ENCODE measurements at regions not wholly inside any gene's neighbourhood (a gene's known extent, or its start where the extent isn't known, plus 50 kb on each side); places are given as distances from the start of the nearest gene placed in this dataset.

DNA sequence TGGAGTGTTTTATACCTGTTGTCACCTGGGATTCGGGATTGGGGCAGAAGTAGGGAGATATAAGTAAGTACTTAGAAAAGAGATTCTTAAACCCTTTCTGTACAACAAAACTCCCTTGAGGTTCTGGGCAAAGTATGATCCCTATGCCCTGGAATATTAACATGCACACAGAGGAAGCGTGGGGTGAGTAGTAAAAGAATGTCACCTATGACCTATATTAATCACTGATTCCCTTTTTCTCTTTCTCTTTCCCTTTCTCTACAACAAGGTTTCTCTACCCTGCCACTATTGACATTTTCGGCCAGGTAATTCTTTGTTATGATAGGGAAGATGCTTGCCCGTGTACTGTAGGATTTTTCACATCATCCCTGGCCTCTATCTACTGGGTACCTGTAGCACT is 209.7 kb upstream of the PLET1 start:
- no peak for DNase-seq
- no peaks in the 10 kb centered on the region for H3K36me3 ChIP-seq
- no peak overlapping the region for H3K4me3 ChIP-seq
- no peak overlapping the region for H3K27ac ChIP-seq
- no peaks in the 10 kb centered on the region for H3K4me1 ChIP-seq
- H3K27me3 ChIP-seq = no peaks in the 10 kb centered on the region
- intact Hi-C loops (cut with DNase I; ENCODE audit: low total_unique reads) = no loop called here
- H3K9me3 ChIP-seq = no peaks in the 10 kb centered on the region
- TF ChIP-seq CTCF (IDR thresholded peaks at IDR 0.05) (no peak), POLR2A (IDR thresholded peaks at IDR 0.05) (no peak)

GRCh38 chr11:112471731-112472130 is 211.1 kb upstream of the PLET1 start:
- TF ChIP-seq POLR2A (IDR thresholded peaks at IDR 0.05) (no peak), CTCF (IDR thresholded peaks at IDR 0.05) (no peak)
- Histone ChIP-seq H3K4me3 (no peak overlapping the region), H3K36me3 (no peaks in the 10 kb centered on the region), H3K27ac (no peak overlapping the region), H3K9me3 (no peaks in the 10 kb centered on the region), H3K4me1 (no peaks in the 10 kb centered on the region), H3K27me3 (no peaks in the 10 kb centered on the region)
- intact Hi-C loops (cut with DNase I; ENCODE audit: low total_unique reads) = no loop called here
- no peak for DNase-seq

GRCh38 chr11:112477152-112477551 is 216.5 kb upstream of the PLET1 start:
- TF ChIP-seq POLR2A (IDR thresholded peaks at IDR 0.05) (no peak), CTCF (IDR thresholded peaks at IDR 0.05) (no peak)
- Histone ChIP-seq H3K9me3 (no peaks in the 10 kb centered on the region), H3K36me3 (no peaks in the 10 kb centered on the region), H3K27ac (no peak overlapping the region), H3K27me3 (no peaks in the 10 kb centered on the region), H3K4me3 (no peak overlapping the region), H3K4me1 (no peaks in the 10 kb centered on the region)
- DNase-seq = no peak
- intact Hi-C loops (cut with DNase I; ENCODE audit: low total_unique reads) = no loop called here

DNA sequence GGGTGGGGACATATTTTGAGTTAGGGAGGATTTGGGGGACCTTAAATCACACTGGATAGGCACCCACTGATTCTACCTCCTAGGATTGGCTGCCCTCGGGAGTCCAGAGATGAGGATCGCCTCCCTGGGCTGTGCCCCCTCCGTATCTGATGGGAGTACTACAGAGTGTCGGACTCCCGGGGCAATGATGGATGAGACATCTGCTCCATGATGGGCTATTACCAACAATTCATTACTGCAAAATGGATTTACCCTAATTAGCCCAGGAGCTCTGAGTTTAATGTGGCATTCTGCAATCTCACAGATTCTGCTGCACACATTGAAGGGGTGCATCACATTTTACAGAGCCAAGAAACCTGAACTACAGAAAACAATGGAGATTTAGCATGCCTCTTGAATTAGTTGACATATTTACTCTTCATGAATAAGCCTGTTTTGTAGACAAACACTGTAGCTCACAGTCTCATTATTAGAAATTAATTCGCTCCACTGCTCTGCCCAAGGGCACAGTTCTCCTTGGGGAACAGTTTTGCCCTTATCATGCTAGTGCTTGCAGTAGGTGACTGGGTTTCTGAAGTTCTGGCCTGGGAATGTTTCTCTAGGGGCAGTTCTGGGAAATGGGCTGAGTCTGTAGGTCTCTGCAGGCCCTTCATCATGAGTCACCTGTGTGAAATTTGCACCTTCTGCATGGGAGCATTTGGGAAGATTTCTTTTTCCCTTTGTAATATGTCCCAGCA is 217.1 kb upstream of the PLET1 start:
- Histone ChIP-seq H3K27me3 (no peaks in the 10 kb centered on the region), H3K27ac (no peak overlapping the region), H3K4me3 (no peak overlapping the region), H3K9me3 (no peaks in the 10 kb centered on the region), H3K36me3 (no peaks in the 10 kb centered on the region), H3K4me1 (no peaks in the 10 kb centered on the region)
- DNase-seq = no peak
- no peak for TF ChIP-seq CTCF (IDR thresholded peaks at IDR 0.05)
- TF ChIP-seq POLR2A (IDR thresholded peaks at IDR 0.05) = no peak
- intact Hi-C loops (cut with DNase I; ENCODE audit: low total_unique reads) = no loop called here

DNA sequence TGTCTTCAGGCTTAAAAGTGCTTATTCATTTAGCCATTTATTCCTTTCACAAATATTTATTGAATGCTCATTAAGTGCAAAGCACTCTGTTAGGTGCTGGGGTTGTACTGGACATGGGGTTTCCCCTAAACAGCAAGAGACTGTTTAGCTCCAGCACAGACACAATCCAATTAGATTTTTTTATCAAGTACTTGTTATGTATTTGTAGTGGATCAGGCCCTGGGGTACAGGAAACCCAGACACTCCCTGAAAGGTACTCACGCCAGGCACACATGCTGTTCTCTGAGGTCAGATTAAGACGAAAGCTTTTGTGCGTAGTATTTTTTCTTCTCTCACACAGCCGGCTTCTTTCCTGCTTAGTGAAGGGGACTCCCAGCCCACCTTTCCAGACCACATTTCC is 218.1 kb upstream of the PLET1 start:
- intact Hi-C loops (cut with DNase I; ENCODE audit: low total_unique reads) = no loop called here
- Histone ChIP-seq H3K9me3 (no peaks in the 10 kb centered on the region), H3K27ac (no peak overlapping the region), H3K27me3 (no peaks in the 10 kb centered on the region), H3K36me3 (no peaks in the 10 kb centered on the region), H3K4me3 (no peak overlapping the region), H3K4me1 (no peaks in the 10 kb centered on the region)
- DNase-seq = no peak
- no peak for TF ChIP-seq CTCF (IDR thresholded peaks at IDR 0.05)
- no peak for TF ChIP-seq POLR2A (IDR thresholded peaks at IDR 0.05)
